ENCODE measurements at regions not wholly inside any gene's neighbourhood (a gene's known extent, or its start where the extent isn't known, plus 50 kb on each side); places are given as distances from the start of the nearest gene placed in this dataset.

DNA sequence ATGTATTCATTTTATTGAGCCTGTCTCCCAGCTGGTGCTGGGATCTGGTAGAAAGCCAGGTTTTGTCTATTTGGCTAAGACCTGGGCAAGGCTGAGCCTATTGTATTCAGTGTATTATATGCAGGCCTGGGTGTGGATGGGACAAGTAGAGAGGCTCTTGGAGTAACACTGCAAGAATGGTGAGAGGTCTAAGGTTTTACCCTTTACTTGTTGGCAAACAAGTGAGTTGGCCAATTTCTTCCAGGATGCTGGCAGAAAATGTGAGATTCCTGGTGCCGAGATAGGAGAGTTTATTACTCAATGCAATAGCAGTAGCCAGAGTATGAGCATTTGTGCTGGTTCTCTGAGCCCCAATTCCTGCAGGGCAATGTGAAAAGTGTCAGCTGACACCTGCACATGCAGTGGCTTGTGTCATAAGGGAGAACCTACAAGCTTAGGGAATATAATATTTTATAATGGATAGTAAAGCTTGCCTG is 141.7 kb upstream of the PRLR start:
- TF ChIP-seq ZNF274 (IDR thresholded peaks at IDR 0.05; ENCODE audit: low read depth, low read length): no peak

GRCh38 chr5:35370871-35371270 is 140.6 kb upstream of the PRLR start:
- H3K4me3 ChIP-seq (ENCODE audit: low read length): no peak overlapping the region
- no peak for TF ChIP-seq ZNF274 (IDR thresholded peaks at IDR 0.05; ENCODE audit: low read depth, low read length)

More for the DNA sequence above, 141.7 kb upstream of the PRLR start:
- H3K4me3 ChIP-seq (ENCODE audit: low read length): no peak overlapping the region

- H3K4me3 ChIP-seq (ENCODE audit: low read length): no peak overlapping the region
These were observed 139.9 kb upstream of the PRLR start for GRCh38 chr5:35369965-35370790.

DNA sequence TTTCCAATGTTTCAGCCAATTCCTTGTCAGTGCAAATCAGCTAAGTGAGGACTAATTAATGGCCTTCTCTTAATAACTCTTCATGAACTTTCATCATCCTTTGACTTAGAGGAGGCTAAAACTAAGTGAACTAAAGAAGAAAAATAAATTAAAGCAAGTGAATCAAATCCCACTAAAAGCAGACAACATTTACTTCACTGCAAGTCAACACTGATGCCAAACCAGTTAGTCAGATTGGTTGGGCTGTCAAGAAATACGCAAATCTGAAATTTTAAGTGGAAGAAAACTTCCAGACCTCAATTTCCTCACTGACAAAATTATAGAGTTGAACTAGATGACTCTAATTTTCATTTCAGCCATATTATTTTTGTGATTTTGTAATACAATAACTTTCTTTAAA is 137.2 kb upstream of the PRLR start:
- TF ChIP-seq ZNF274 (IDR thresholded peaks at IDR 0.05; ENCODE audit: low read depth, low read length): no peak
- H3K4me3 ChIP-seq (ENCODE audit: low read length): no peak overlapping the region

More at GRCh38 chr5:35369965-35370790, 139.9 kb upstream of the PRLR start:
- TF ChIP-seq ZNF274 (IDR thresholded peaks at IDR 0.05; ENCODE audit: low read depth, low read length): no peak

DNA sequence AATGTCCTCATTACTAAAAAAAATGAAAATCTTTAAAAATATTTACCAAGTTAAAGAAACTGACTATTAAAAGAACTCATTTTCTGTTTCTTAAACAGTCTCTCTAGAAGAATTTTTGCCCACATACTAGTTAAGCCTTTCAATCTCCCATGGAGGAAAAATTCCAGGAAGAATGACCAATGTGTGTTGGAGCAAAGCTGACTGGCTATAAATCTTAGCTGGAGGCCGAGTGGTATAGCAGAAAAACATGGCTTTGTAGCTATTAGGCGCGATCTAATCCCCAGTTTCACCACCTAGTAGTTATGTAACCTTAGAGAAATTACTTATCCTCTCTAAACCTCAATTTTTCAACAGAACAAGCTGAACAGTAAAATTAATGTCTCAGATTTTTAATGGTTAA is 135.5 kb upstream of the PRLR start:
- TF ChIP-seq ZNF274 (IDR thresholded peaks at IDR 0.05; ENCODE audit: low read depth, low read length): no peak
- H3K4me3 ChIP-seq (ENCODE audit: low read length): no peak overlapping the region

DNA sequence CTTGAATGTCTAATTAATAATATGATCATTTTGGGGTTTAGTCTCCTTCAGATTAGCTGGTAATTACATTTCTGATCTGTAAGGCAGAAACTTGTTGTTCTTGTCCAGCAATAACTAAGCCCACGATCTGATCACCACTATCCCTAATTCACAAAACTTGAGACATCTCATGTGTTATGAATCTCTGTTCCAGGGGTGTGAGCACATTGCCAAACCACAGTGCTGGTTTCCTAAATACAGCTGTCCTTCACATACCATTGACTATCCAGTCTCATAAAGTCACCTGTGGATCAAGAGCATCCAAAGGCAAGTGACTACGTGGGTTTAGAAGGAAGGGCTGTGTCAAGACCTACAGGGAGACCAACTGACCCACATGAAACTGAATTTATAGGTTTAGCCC is 134.1 kb upstream of the PRLR start:
- no peak for TF ChIP-seq ZNF274 (IDR thresholded peaks at IDR 0.05; ENCODE audit: low read depth, low read length)
- H3K4me3 ChIP-seq (ENCODE audit: low read length): no peak overlapping the region

DNA sequence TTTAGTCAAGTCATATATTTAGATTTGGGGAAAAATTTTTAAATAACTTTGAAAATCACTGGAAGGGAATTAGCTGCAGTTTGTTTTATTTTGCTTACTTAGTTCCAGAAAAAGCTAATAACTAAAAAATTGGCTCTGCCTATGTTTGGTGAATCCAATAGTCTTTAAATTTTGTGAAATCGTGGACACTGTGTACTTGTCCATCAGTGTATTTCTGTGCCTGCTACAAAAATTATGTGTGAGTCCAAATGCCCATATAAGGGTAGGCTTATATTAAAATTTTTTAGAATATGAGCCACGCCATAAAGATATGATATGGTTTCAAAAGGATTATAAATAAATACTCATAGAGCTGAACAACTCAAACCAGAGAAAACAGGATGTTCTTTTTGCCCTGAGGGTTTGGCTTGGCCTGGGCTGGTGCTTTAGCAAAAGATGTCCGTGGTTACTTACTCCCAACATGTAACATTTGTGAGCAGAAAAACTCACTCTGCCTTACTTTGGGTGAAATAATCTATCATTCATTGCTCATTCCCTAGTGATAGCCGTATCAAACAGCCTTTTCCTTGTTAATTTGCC is 133.2 kb upstream of the PRLR start:
- H3K4me3 ChIP-seq (ENCODE audit: low read length): no peak overlapping the region
- TF ChIP-seq ZNF274 (IDR thresholded peaks at IDR 0.05; ENCODE audit: low read depth, low read length): no peak

- H3K4me3 ChIP-seq (ENCODE audit: low read length): no peak overlapping the region
- TF ChIP-seq ZNF274 (IDR thresholded peaks at IDR 0.05; ENCODE audit: low read depth, low read length): no peak
These were observed 132.5 kb upstream of the PRLR start for GRCh38 chr5:35362772-35363171.

DNA sequence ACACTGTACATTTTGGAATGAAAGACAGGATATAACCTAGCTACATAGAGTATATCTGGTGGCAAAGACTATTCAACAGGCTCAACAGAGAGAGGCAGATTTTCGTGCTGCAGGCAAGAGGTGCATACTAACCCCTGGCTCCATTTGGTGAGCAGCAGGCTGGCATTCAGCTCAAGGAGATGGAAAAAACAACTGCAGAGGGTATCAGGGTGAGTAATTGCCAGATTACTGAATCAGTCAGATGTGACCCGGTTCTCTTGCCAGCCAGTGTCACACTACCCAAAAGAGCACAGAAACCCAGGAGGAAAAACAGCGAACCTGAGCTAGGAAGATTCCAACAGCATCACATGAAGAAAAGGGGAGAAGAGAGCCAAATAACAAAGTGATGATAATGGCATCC is 130.4 kb upstream of the PRLR start:
- no peak for TF ChIP-seq ZNF274 (IDR thresholded peaks at IDR 0.05; ENCODE audit: low read depth, low read length)
- H3K4me3 ChIP-seq (ENCODE audit: low read length): no peak overlapping the region

GRCh38 chr5:35359859-35360258 is 129.6 kb upstream of the PRLR start:
- TF ChIP-seq ZNF274 (IDR thresholded peaks at IDR 0.05; ENCODE audit: low read depth, low read length): no peak

DNA sequence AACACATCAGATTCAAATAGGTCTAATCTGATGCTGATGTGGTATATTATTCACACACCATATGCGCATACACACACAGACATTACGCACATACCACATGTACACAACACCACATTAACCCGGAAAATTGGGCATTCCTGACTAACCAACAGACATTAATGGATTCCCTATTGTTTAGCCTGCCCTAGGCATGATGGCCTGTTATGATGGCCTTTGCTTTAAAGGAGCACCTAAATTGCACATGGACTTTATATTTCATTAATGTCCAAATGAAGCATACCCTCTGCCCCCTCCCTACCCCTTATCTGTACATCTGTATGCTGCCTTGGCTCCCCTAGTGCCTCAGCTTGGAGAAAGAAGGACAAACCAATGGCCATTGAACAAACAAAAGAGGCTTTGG is 127.7 kb upstream of the PRLR start:
- H3K4me3 ChIP-seq (ENCODE audit: low read length): no peak overlapping the region
- TF ChIP-seq ZNF274 (IDR thresholded peaks at IDR 0.05; ENCODE audit: low read depth, low read length): no peak

More at GRCh38 chr5:35359859-35360258, 129.6 kb upstream of the PRLR start:
- no peak overlapping the region for H3K4me3 ChIP-seq (ENCODE audit: low read length)

DNA sequence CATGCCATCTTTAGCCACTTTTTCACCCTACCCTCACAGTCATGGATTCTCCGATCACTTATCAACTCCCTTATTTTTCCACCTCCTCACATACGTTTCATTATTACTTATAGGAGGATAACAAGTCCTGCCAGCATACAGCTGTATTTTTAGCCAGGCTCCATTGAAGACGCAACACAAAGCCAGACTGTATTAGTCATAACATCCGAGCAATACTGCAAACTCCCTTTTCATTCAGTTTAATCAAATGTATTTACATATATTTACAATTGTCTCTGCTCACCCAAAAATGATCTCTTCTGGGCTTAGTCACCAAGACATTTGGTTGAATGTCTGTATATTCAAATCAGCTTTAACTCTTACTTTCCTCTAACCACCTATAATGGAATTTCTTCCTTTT is 126.4 kb upstream of the PRLR start:
- no peak for TF ChIP-seq ZNF274 (IDR thresholded peaks at IDR 0.05; ENCODE audit: low read depth, low read length)

GRCh38 chr5:35354751-35355150 is 124.5 kb upstream of the PRLR start:
- no peak overlapping the region for H3K4me3 ChIP-seq (ENCODE audit: low read length)
- TF ChIP-seq ZNF274 (IDR thresholded peaks at IDR 0.05; ENCODE audit: low read depth, low read length): no peak

More for the DNA sequence above, 126.4 kb upstream of the PRLR start:
- H3K4me3 ChIP-seq (ENCODE audit: low read length): no peak overlapping the region

DNA sequence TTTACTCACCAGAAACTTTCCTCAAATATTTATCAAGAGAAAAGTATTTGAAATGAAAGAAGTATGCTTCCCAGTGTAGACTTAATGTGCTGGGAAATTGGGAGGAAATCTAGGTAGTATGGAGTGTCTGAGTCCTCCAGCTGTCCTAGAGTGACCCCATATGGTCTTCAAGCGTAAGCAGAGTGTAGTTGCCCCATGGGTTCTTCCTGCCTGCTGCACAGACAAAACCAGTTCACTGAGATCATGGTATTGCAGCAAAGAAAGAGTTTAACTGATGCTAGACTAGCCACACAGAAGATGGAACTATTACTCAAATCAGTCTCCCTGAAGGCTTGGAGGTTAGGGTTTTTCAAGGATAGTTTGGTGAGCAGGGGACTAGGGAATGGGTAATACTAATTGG is 114.9 kb upstream of the PRLR start:
- H3K4me3 ChIP-seq (ENCODE audit: low read length): no peak overlapping the region
- no peak for TF ChIP-seq ZNF274 (IDR thresholded peaks at IDR 0.05; ENCODE audit: low read depth, low read length)

DNA sequence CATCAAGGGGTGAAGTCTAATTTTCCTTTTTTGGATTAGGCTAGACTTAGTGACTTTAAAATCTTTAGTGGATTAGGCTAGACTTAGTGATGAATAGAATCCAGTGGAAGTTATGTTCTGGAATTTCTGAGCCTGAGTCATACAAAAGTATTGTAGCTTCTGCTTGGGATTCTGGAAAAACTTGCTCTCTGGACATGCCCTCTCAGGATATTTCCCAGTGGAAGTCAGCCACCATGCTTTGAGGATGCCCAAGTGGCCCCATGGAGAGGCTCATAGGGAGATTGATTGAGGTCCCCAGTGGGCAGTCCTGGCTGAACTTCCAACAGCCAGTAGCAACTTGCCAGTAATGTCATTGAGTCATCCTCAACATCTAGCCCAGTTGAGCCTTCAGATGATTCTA is 112.4 kb upstream of the PRLR start:
- no peak for TF ChIP-seq ZNF274 (IDR thresholded peaks at IDR 0.05; ENCODE audit: low read depth, low read length)
- H3K4me3 ChIP-seq (ENCODE audit: low read length): no peak overlapping the region
